ENCODE measurements at regions not wholly inside any gene's neighbourhood (a gene's known extent, or its start where the extent isn't known, plus 50 kb on each side); places are given as distances from the start of the nearest gene placed in this dataset.

- Histone ChIP-seq H3K79me2 (replicated peaks; ENCODE audit: insufficient read depth) (no peaks in the 10 kb centered on the region), H3K4me2 (no peak overlapping the region), H3K36me3 (ENCODE audit: insufficient read depth) (peaks cover 6% of the 10 kb centered on the region; the same call in 1 of the 2 replicates), H3K27me3 (ENCODE audit: insufficient read depth) (no peaks in the 10 kb centered on the region), H4K20me1 (replicated peaks; ENCODE audit: insufficient read depth) (no peaks in the 10 kb centered on the region), H3K4me1 (ENCODE audit: insufficient read depth) (no peaks in the 10 kb centered on the region), H3K4me3 (no peak overlapping the region), H3K27ac (ENCODE audit: low read depth) (no peak overlapping the region), H3K9me2 (ENCODE audit: insufficient read depth) (no peaks in the 10 kb centered on the region), H2AFZ (no peak overlapping the region), H3F3A (replicated peaks; ENCODE audit: low read depth) (no peaks in the 10 kb centered on the region)
- DNase-seq (ENCODE audit: low spot score) (no peak), ATAC-seq (no peak)
- H3K9me3 Mint-ChIP-seq, result peaks cover 35% of the 10 kb centered on the region
- TF ChIP-seq JUNB (IDR thresholded peaks at IDR 0.05; ENCODE audit: unreplicated experiment) (no peak), REST (IDR thresholded peaks at IDR 0.05; ENCODE audit: unreplicated experiment) (no peak), CREB1 (CRISPR knock-in tag; IDR thresholded peaks at IDR 0.05; ENCODE audit: low read depth) (no peak), ZNF462 (CRISPR knock-in tag; IDR thresholded peaks at IDR 0.05) (no peak), CTCF (conservative IDR thresholded peaks at IDR 0.05; ENCODE audit: low read depth in 2 of 2) (no peak), NANOG (IDR thresholded peaks at IDR 0.05; ENCODE audit: borderline replicate concordance) (no peak), EZH2 (IDR thresholded peaks at IDR 0.05; ENCODE audit: low read depth, unreplicated experiment) (no peak), EZH2phosphoT487 (IDR thresholded peaks at IDR 0.05; ENCODE audit: unreplicated experiment) (no peak), ZNF114 (CRISPR knock-in tag; IDR thresholded peaks at IDR 0.05) (no peak)
- H3K4me1 Mint-ChIP-seq, result no peaks in the 10 kb centered on the region
- H3K4me3 Mint-ChIP-seq, result no peak overlapping the region
- no peak overlapping the region for H3K27ac Mint-ChIP-seq
- peaks cover 21% of the 10 kb centered on the region for H3K36me3 Mint-ChIP-seq (ENCODE audit: low read depth)
- H3K27me3 Mint-ChIP-seq (ENCODE audit: insufficient read depth, low read depth, poor library complexity), result peaks cover 3% of the 10 kb centered on the region
Observed at GRCh38 chr6:78551361-78551760, 316.0 kb upstream of the IRAK1BP1 start.

Measured in GM23338 (cell line).